K562 (cell line): ENCODE measurements at regions not wholly inside any gene's neighbourhood (a gene's known extent, or its start where the extent isn't known, plus 50 kb on each side); places are given as distances from the start of the nearest gene placed in this dataset.

Experiments used
- ATAC-seq: fragments of 200-7000 bp; cut with Tn5 transposase; 3 replicates; pipeline ENCODE4 v1.9.1; 2020; ENCODE audit warnings: moderate library complexity
- BruUV-seq: library from RNA; stranded (reverse); fragments of 400-500 nt; replicated peaks from 2 replicates; lab custom pipeline; 2021; lab: Mats Ljungman, UMichigan
- CTCF ChIA-PET: fragments of 300-600 bp; formaldehyde crosslinking; extraction: SDS; loops from one replicate; lab custom pipeline; 2021; ENCODE audit warnings: low intra/inter-chr PET ratio; lab: Yijun Ruan, JAX
- POLR2A ChIA-PET: fragments of 300-600, 350-650 bp; sonication (Branson Sonifier 250); formaldehyde crosslinking; extraction: SDS; loops from one replicate; lab custom pipeline; 2021; ENCODE audit warnings: antibody characterized with exemption, inconsistent platforms; lab: Yijun Ruan, JAX
- DNase-seq, 4 experiments: peaks; one replicate each; pipeline versions ENCODE4 v3.0.0 to v3.0.0-alpha.2; 2011 to 2018; ENCODE audit warnings: low spot score in 3 of 4, mixed read lengths in 3 of 4; ENCODE audit errors: extremely low read depth in 1 of 4
- FAIRE-seq: peaks from 2 replicates; lab custom pipeline; 2011; peaks lifted over from hg19 to GRCh38; lab: Jason Lieb, UNC
- H2AFZ ChIP-seq: 2 replicates; pipeline ENCODE4 v1.6.0; 2011; ENCODE audit warnings: low read depth, low read length, control low read depth, inconsistent platforms
- H3K27ac ChIP-seq: fragments of 200-600 bp; 3 replicates; pipeline ENCODE4 v1.8.0; 2011; ENCODE audit warnings: low read depth, mild to moderate bottlenecking, control low read depth, inconsistent platforms, low read length, moderate library complexity, mixed read lengths; ENCODE audit errors: extremely low read depth
- H3K27me3 ChIP-seq, 2 experiments: fragments of 300-600 bp in 1 of 2; 2 replicates in 1 of 2; 3 replicates in 1 of 2; pipeline versions ENCODE4 v1.6.0 to v1.8.0; 2011; ENCODE audit warnings: inconsistent platforms in 2 of 2, low read length in 2 of 2, mild to moderate bottlenecking in 1 of 2, mixed read lengths in 1 of 2, moderate library complexity in 1 of 2; ENCODE audit not compliant: control insufficient read depth in 2 of 2, insufficient read depth in 2 of 2
- H3K36me3 ChIP-seq: fragments of 300-600 bp; 3 replicates; pipeline ENCODE4 v1.8.0; 2011; ENCODE audit warnings: mild to moderate bottlenecking, low read length, inconsistent platforms; ENCODE audit not compliant: control insufficient read depth, insufficient read depth
- H3K4me1 ChIP-seq, 2 experiments: fragments of 200-600 bp in 1 of 2; replicated peaks in 1 of 2; 2 replicates in 1 of 2; 3 replicates in 1 of 2; pipeline versions ENCODE4 v1.5.1 to v1.8.0; 2011; ENCODE audit warnings: inconsistent platforms in 2 of 2, low read length in 2 of 2, mild to moderate bottlenecking in 1 of 2, mixed read lengths in 1 of 2, moderate library complexity in 1 of 2; ENCODE audit not compliant: control insufficient read depth in 2 of 2, insufficient read depth in 2 of 2
- H3K4me2 ChIP-seq: 2 replicates; pipeline ENCODE4 v1.6.1; 2011; ENCODE audit warnings: low read length, control low read depth, inconsistent platforms, mixed read lengths; ENCODE audit not compliant: insufficient read depth
- H3K4me3 ChIP-seq: fragments of 200-600 bp; sonication (generic), shearing (Covaris generic); 2 replicates; pipeline ENCODE4 v1.5.1; 2016; ENCODE audit warnings: control low read depth, inconsistent platforms
- H3K79me2 ChIP-seq: fragments of 200-600 bp; 3 replicates; pipeline ENCODE4 v1.8.0; 2011; ENCODE audit warnings: low read length, inconsistent platforms; ENCODE audit not compliant: control insufficient read depth, insufficient read depth
- H3K9ac ChIP-seq, 2 experiments: 2 replicates each; pipeline versions ENCODE4 v1.6.0 to v1.6.1; 2011; ENCODE audit warnings: low read depth in 2 of 2, low read length in 2 of 2, control low read depth in 1 of 2, inconsistent platforms in 1 of 2, mild to moderate bottlenecking in 1 of 2, mixed read lengths in 1 of 2; ENCODE audit not compliant: insufficient read depth in 1 of 2
- H3K9me1 ChIP-seq: one replicate; pipeline ENCODE4 v1.6.0; 2011; ENCODE audit warnings: inconsistent platforms, mild to moderate bottlenecking, low read length, moderate library complexity; ENCODE audit not compliant: control insufficient read depth, insufficient read depth
- H3K9me3 ChIP-seq: replicated peaks from 2 replicates; pipeline ENCODE4 v1.5.1; 2011; ENCODE audit warnings: low read depth, low read length, inconsistent platforms; ENCODE audit not compliant: control insufficient read depth, insufficient read depth
- H4K20me1 ChIP-seq: replicated peaks from 2 replicates; pipeline ENCODE4 v1.6.1; 2011; ENCODE audit warnings: low read length, inconsistent platforms, mixed read lengths; ENCODE audit not compliant: control insufficient read depth, insufficient read depth
- BRD9 ChIP-seq: fragments of 450-650 bp; IDR thresholded peaks from 2 replicates; pipeline ENCODE4 v1.6.1; 2018; ENCODE audit warnings: low read depth; ENCODE audit not compliant: partially characterized antibody
- COPS2 ChIP-seq: fragments of 450-650 bp; conservative IDR thresholded peaks from 2 replicates; pipeline ENCODE4 v1.6.1; 2016; ENCODE audit warnings: mild to moderate bottlenecking, moderate library complexity
- CREBBP ChIP-seq: IDR thresholded peaks from one replicate; pipeline ENCODE4 v1.6.1; 2012; ENCODE audit warnings: low read depth, mild to moderate bottlenecking, control low read depth, inconsistent platforms, low read length
- ELF4 ChIP-seq: fragments of 450-650 bp; formaldehyde crosslinking; IDR thresholded peaks from 2 replicates; pipeline ENCODE4 v1.4.0; 2022; ENCODE audit warnings: missing genetic modification characterization
- EP300 ChIP-seq: IDR thresholded peaks from 2 replicates; pipeline ENCODE4 v1.6.1; 2012; ENCODE audit warnings: low read length, improper control_type of control experiment
- FOXP1 ChIP-seq: sonication (generic); formaldehyde crosslinking; IDR thresholded peaks from 2 replicates; pipeline ENCODE4 v1.8.0; 2022; ENCODE audit warnings: mild to moderate bottlenecking, missing genetic modification reagents
- LEF1 ChIP-seq: fragments of 450-650 bp; IDR thresholded peaks from 2 replicates; pipeline ENCODE4 v1.6.1; 2016; ENCODE audit warnings: mild to moderate bottlenecking
- MITF ChIP-seq: IDR thresholded peaks from 2 replicates; pipeline ENCODE4 v1.6.1; 2014; ENCODE audit warnings: antibody characterized with exemption
- POLR2H ChIP-seq: IDR thresholded peaks from 2 replicates; pipeline ENCODE4 v1.6.1; 2016; ENCODE audit warnings: missing genetic modification characterization, low read depth, mild to moderate bottlenecking, control low read depth, missing compliant biosample characterization, moderate library complexity
- RB1 ChIP-seq: fragments of 450-650 bp; IDR thresholded peaks from 2 replicates; pipeline ENCODE4 v1.6.1; 2017; ENCODE audit warnings: low read depth, mild to moderate bottlenecking
- RBFOX2 ChIP-seq: fragments of 200-400 bp; formaldehyde crosslinking; IDR thresholded peaks from 2 replicates; pipeline ENCODE4 v1.6.1; 2017; ENCODE audit warnings: low read depth, mild to moderate bottlenecking, low read length, moderate library complexity
- RFX7 ChIP-seq: fragments of 250-450 bp; sonication (Bioruptor Pico); IDR thresholded peaks from 2 replicates; pipeline ENCODE4 v1.5.1; 2021; ENCODE audit warnings: mild to moderate bottlenecking
- SETDB1 ChIP-seq: IDR thresholded peaks from one replicate; pipeline ENCODE4 v1.6.1; 2012; ENCODE audit warnings: low read length, control low read depth, inconsistent platforms
- SIX5 ChIP-seq, 2 experiments: IDR thresholded peaks; 2 replicates each; pipeline ENCODE4 v1.6.1; 2011; ENCODE audit warnings: low read length in 2 of 2, borderline replicate concordance in 1 of 2, low read depth in 1 of 2, mild to moderate bottlenecking in 1 of 2, moderate library complexity in 1 of 2; ENCODE audit not compliant: insufficient read depth in 1 of 2
- SREBF2 ChIP-seq: sonication (generic); formaldehyde crosslinking; IDR thresholded peaks from 2 replicates; pipeline ENCODE4 v1.4.0; 2020; ENCODE audit warnings: mild to moderate bottlenecking, missing genetic modification reagents
- ZFP1 ChIP-seq: fragments of 450-650 bp; formaldehyde crosslinking; IDR thresholded peaks from 2 replicates; pipeline ENCODE4 v1.4.0; 2020; ENCODE audit warnings: mild to moderate bottlenecking, mixed read lengths
- ZNF384 ChIP-seq: IDR thresholded peaks from 2 replicates; pipeline ENCODE4 v1.6.1; 2012; ENCODE audit warnings: low read depth, low read length, improper control_type of control experiment
- WGBS: fragments of 100-300 bp; shearing (Covaris generic); methylation state at CpG from one replicate; pipeline ENCODE4 v1.1.6; 2016; ENCODE audit warnings: low coverage, mixed read lengths; ENCODE audit not compliant: insufficient coverage; ENCODE audit errors: missing lambda C conversion rate; 5-methylcytosine and 5-hydroxymethylcytosine counted together
- in situ Hi-C: fragments of 300-500 bp; cut with MboI; formaldehyde crosslinking; loops from 4 replicates; pipeline ENCODE4 v1.15.0; 2018; ENCODE audit warnings: inconsistent platforms, mixed read lengths
- intact Hi-C: fragments of 100-400 bp; cut with micrococcal nuclease; formaldehyde crosslinking; loops from 2 replicates; pipeline ENCODE4 v1.14.2; 2022

GRCh38 chr18:71250191-71250590, 961.3 kb downstream of the SOCS6 start:
- H3K9me1 ChIP-seq, result no peaks in the 10 kb centered on the region
- intact Hi-C loops, result no loop called here
- TF ChIP-seq MITF (no peak), SETDB1 (no peak), RFX7 (no peak), CREBBP (no peak), POLR2H (tag) (no peak), SIX5 (IDR thresholded peaks at IDR 0.05; ENCODE audit: borderline replicate concordance in 1 of 2, insufficient read depth in 1 of 2, low read depth in 1 of 2, low read length in 2 of 2) (no peak), RBFOX2 (no peak), LEF1 (no peak), RB1 (no peak), SREBF2 (CRISPR knock-in tag) (no peak), ZNF384 (no peak), COPS2 (no peak), FOXP1 (CRISPR knock-in tag) (no peak), BRD9 (no peak), ELF4 (CRISPR knock-in tag) (no peak), EP300 (no peak), ZFP1 (no peak)
- no peak overlapping the region for H3K9ac ChIP-seq
- 8% methylated on average over 1 of the region's 1 CpG for WGBS
- no peak overlapping the region for H3K4me3 ChIP-seq
- CTCF ChIA-PET, result no interaction called here
- no peaks in the 10 kb centered on the region for H3K79me2 ChIP-seq
- H3K4me2 ChIP-seq, result no peak overlapping the region
- no peak overlapping the region for H2AFZ ChIP-seq
- no TSS peak for BruUV-seq
- H3K9me3 ChIP-seq, result no peaks in the 10 kb centered on the region
- no peak for ATAC-seq
- H3K27me3 ChIP-seq, result no peaks in the 10 kb centered on the region
- DNase-seq, result no peak
- H4K20me1 ChIP-seq, result no peaks in the 10 kb centered on the region
- in situ Hi-C loops, result no loop called here
- no peaks in the 10 kb centered on the region for H3K36me3 ChIP-seq
- H3K4me1 ChIP-seq, result no peaks in the 10 kb centered on the region
- POLR2A ChIA-PET, result no interaction called here
- H3K27ac ChIP-seq, result no peak overlapping the region
- no peak for FAIRE-seq
